ENCODE measurements at regions not wholly inside any gene's neighbourhood (a gene's known extent, or its start where the extent isn't known, plus 50 kb on each side); places are given as distances from the start of the nearest gene placed in this dataset.

DNA sequence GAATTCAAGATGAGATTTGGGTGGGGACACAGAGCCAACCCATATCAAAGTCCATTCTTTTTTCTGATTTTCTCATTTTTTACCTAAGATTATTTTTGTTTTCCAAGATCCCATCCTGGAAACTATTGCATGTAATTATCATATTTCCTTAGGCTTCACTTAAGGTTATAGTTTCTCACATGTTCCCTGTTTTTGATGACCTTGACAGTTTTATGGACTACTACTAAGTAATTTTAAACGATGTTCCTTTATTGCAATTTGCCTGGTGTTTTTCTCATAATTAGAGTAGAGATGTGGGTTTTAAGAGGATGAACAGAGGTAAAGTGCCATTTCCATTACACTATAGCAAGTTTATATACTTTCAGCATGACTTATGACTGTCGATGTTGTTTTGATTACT lies 795.1 kb downstream of the FAT4 start:
- TF ChIP-seq POLR2AphosphoS5 (IDR thresholded peaks at IDR 0.05; ENCODE audit: low read depth, low read length) (no peak), MATR3 (CRISPR knock-in tag; IDR thresholded peaks at IDR 0.05) (no peak)
- TF ChIP-seq, protein P1, sequence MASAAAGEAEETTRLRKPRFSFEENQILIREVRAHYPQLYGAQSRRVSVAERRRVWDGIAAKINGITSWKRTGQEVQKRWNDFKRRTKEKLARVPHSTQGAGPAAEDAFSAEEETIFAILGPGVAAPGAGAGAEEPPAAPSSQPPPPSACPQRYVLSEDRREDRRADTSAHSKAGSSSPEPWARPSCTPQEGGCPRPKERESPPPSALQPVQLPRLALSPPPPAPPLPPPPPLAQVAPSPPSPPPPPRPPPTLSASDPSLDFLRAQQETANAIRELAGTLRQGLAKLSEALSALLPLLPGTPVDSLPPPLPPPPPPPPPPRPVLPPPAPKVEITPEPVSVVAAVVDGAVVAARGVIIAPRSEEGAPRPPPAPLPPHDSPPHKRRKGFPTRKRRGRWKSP (CRISPR knock-in tag; IDR thresholded peaks at IDR 0.05), result no peak
- TF ChIP-seq, protein P2, sequence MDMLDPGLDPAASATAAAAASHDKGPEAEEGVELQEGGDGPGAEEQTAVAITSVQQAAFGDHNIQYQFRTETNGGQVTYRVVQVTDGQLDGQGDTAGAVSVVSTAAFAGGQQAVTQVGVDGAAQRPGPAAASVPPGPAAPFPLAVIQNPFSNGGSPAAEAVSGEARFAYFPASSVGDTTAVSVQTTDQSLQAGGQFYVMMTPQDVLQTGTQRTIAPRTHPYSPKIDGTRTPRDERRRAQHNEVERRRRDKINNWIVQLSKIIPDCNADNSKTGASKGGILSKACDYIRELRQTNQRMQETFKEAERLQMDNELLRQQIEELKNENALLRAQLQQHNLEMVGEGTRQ (IDR thresholded peaks at IDR 0.05; ENCODE audit: low read depth, low read length), result no peak
- TF ChIP-seq, protein P2 (CRISPR knock-in tag; IDR thresholded peaks at IDR 0.05; ENCODE audit: borderline replicate concordance), result no peak
